OCI-LY3 (cell line): ENCODE measurements at regions not wholly inside any gene's neighbourhood (a gene's known extent, or its start where the extent isn't known, plus 50 kb on each side); places are given as distances from the start of the nearest gene placed in this dataset.

Experiments used
- H2AFZ ChIP-seq: fragments of 200-600, 300-600 bp; shearing (Covaris generic); 2 replicates; pipeline ENCODE4 v1.6.0; 2014; ENCODE audit warnings: antibody characterized with exemption, low read depth, low read length
- H3K27ac ChIP-seq: fragments of 200-600, 300-600 bp; sonication (generic); 2 replicates; pipeline ENCODE4 v1.5.1; 2014; ENCODE audit warnings: mild to moderate bottlenecking, low read length, moderate library complexity, mixed read lengths
- H3K27me3 ChIP-seq: fragments of 200-600, 300-600 bp; sonication (generic); 2 replicates; pipeline ENCODE4 v1.6.1; 2014; ENCODE audit warnings: low read depth, low read length, mixed read lengths
- H3K36me3 ChIP-seq: fragments of 200-600, 300-600 bp; sonication (generic); replicated peaks from 2 replicates; pipeline ENCODE3; 2014; ENCODE audit warnings: low read depth, low read length, mixed read lengths
- H3K4me1 ChIP-seq: fragments of 300-600, 200-600 bp; sonication (generic); 2 replicates; pipeline ENCODE4 v1.6.1; 2014; ENCODE audit warnings: low read length, mixed read lengths
- H3K4me2 ChIP-seq: fragments of 200-600, 300-600 bp; sonication (generic); 2 replicates; pipeline ENCODE4 v1.6.1; 2014; ENCODE audit warnings: low read length, mixed read lengths
- H3K4me3 ChIP-seq: fragments of 300-600, 200-600 bp; sonication (generic); 2 replicates; pipeline ENCODE4 v1.5.1; 2014; ENCODE audit warnings: antibody characterized with exemption, mild to moderate bottlenecking, low read length, moderate library complexity
- H3K79me2 ChIP-seq: fragments of 300-600, 200-600 bp; shearing (Covaris generic); 2 replicates; pipeline ENCODE4 v1.6.1; 2014; ENCODE audit warnings: mild to moderate bottlenecking, low read length, mixed read lengths
- H3K9ac ChIP-seq: fragments of 300-600, 200-600 bp; shearing (Covaris generic); 2 replicates; pipeline ENCODE4 v1.6.0; 2014; ENCODE audit warnings: mild to moderate bottlenecking, low read length, moderate library complexity
- H3K9me3 ChIP-seq: fragments of 200-600, 300-600 bp; shearing (Covaris generic); 2 replicates; pipeline ENCODE4 v1.6.1; 2014; ENCODE audit warnings: low read length, mixed read lengths; ENCODE audit not compliant: insufficient read depth
- H4K20me1 ChIP-seq: fragments of 200-600, 300-600 bp; sonication (generic); 2 replicates; pipeline ENCODE4 v1.6.1; 2016; ENCODE audit warnings: low read length, mixed read lengths; ENCODE audit not compliant: insufficient read depth
- EZH2phosphoT487 ChIP-seq: fragments of 200-600 bp; shearing (Covaris generic); IDR thresholded peaks from 2 replicates; pipeline ENCODE4 v1.6.1; 2018; ENCODE audit warnings: antibody characterized with exemption, mixed run types, low read depth
- TF ChIP-seq, protein P1 (sequence below): fragments of 200-600, 300-600 bp; sonication (generic); IDR thresholded peaks from 2 replicates; pipeline ENCODE4 v1.5.1; 2014; ENCODE audit warnings: antibody characterized with exemption, low read length, low read depth

DNA sequence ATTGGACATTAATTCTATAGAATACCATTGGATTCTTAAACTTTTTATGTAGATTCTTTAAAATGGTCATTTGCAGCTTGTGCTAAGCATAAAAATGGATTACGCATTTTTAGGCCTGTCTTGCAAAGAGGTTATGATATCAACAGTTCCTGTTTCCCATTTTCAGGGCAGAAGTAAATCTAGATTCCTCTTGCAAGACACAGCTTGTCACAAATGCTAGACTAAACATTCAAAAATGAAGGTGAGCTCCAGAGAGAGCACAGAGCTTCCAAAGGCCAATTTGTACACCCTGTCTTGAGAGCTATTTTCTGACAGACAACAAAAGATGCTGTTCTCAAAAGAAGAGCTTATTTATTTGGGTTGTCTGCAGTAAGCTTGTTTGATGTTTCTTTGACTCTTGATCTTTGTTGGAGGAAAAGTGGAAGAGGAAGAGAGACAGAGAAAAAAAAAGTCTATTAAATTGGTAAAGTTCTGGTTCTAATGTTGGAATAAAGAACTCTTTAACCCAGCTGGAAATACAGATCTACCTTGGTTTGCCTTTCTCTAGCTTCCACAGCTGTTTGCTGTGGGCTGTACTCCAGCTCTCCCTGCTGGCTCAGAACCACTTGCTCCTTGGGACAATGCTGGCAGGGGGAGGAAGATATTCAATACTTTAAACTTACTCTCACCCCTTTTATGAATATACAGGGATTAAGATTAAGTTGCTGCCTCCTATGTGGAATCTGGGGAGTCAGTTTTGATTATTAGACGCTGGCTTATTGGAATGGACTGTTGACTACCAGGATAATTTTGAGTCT lies 651.8 kb downstream of the CDH11 start:
- no peak overlapping the region for H2AFZ ChIP-seq
- no peaks in the 10 kb centered on the region for H3K9me3 ChIP-seq
- no peaks in the 10 kb centered on the region for H3K4me1 ChIP-seq
- TF ChIP-seq EZH2phosphoT487, result no peak
- TF ChIP-seq, protein P1, sequence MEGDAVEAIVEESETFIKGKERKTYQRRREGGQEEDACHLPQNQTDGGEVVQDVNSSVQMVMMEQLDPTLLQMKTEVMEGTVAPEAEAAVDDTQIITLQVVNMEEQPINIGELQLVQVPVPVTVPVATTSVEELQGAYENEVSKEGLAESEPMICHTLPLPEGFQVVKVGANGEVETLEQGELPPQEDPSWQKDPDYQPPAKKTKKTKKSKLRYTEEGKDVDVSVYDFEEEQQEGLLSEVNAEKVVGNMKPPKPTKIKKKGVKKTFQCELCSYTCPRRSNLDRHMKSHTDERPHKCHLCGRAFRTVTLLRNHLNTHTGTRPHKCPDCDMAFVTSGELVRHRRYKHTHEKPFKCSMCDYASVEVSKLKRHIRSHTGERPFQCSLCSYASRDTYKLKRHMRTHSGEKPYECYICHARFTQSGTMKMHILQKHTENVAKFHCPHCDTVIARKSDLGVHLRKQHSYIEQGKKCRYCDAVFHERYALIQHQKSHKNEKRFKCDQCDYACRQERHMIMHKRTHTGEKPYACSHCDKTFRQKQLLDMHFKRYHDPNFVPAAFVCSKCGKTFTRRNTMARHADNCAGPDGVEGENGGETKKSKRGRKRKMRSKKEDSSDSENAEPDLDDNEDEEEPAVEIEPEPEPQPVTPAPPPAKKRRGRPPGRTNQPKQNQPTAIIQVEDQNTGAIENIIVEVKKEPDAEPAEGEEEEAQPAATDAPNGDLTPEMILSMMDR, result no peak
- no peak overlapping the region for H3K27ac ChIP-seq
- no peaks in the 10 kb centered on the region for H3K36me3 ChIP-seq
- no peaks in the 10 kb centered on the region for H3K79me2 ChIP-seq
- H3K4me2 ChIP-seq, result no peak overlapping the region
- no peak overlapping the region for H3K4me3 ChIP-seq
- no peaks in the 10 kb centered on the region for H3K27me3 ChIP-seq
- H3K9ac ChIP-seq, result no peak overlapping the region
- no peaks in the 10 kb centered on the region for H4K20me1 ChIP-seq

DNA sequence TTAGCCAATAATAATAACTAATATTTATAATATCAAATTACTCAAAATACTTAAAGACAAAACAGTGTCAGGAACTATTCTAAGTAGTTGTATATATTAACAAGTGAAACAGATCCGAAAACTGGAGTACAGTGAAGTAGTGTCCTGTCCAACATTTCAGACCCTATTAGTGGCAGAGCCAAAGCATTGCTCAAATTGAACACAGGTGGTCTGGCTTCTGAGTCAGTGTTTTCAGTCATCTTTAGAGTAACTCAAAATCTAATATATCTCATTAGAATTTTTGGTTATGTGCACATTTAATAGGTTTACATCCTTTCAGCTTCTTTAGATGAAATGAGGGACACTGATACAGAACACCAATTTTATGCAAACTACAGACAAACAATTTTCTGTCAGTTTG lies 652.5 kb downstream of the CDH11 start:
- H4K20me1 ChIP-seq, result no peaks in the 10 kb centered on the region
- no peaks in the 10 kb centered on the region for H3K79me2 ChIP-seq
- H3K4me2 ChIP-seq, result no peak overlapping the region
- no peaks in the 10 kb centered on the region for H3K27me3 ChIP-seq
- H3K4me3 ChIP-seq, result no peak overlapping the region
- no peak overlapping the region for H3K9ac ChIP-seq
- TF ChIP-seq EZH2phosphoT487, result no peak
- TF ChIP-seq, protein P1, result no peak
- no peak overlapping the region for H3K27ac ChIP-seq
- H2AFZ ChIP-seq, result no peak overlapping the region
- no peaks in the 10 kb centered on the region for H3K4me1 ChIP-seq
- no peaks in the 10 kb centered on the region for H3K9me3 ChIP-seq
- no peaks in the 10 kb centered on the region for H3K36me3 ChIP-seq

DNA sequence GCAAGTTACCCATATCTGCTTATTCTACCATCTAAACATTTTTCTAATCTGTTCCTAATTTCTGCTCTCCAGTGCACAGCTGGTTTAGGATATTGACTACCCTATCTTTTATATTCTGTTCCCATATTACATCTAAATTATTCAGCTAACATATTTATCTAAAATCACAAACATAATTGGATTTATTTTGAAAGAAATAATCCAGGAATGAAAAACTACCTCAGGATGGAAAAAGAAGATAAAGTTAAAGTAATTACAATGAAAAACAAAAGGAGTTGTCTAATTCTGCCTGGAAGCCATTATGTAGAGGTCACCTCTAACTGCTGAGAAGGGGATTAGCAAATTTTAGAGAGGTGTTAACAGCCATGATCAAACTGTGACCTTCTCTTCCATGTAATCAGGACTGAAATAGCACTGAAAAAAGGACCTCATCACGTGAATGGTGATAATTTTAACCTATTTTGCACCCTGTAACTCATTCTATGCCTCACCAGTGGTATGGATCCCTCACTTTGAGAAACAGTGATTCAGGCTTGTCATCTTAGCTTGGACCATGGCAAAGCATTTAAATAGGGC lies 653.3 kb downstream of the CDH11 start:
- H3K27me3 ChIP-seq, result no peaks in the 10 kb centered on the region
- no peak overlapping the region for H2AFZ ChIP-seq
- no peak overlapping the region for H3K4me2 ChIP-seq
- no peak overlapping the region for H3K27ac ChIP-seq
- H3K9ac ChIP-seq, result no peak overlapping the region
- H4K20me1 ChIP-seq, result no peaks in the 10 kb centered on the region
- no peak for TF ChIP-seq EZH2phosphoT487
- no peaks in the 10 kb centered on the region for H3K79me2 ChIP-seq
- no peaks in the 10 kb centered on the region for H3K4me1 ChIP-seq
- no peaks in the 10 kb centered on the region for H3K9me3 ChIP-seq
- H3K36me3 ChIP-seq, result no peaks in the 10 kb centered on the region
- H3K4me3 ChIP-seq, result no peak overlapping the region

GRCh38 chr16:64459821-64460220 lies 662.0 kb downstream of the CDH11 start:
- H2AFZ ChIP-seq, result no peak overlapping the region
- no peak for TF ChIP-seq EZH2phosphoT487
- TF ChIP-seq, protein P1, result no peak
- H3K4me1 ChIP-seq, result no peaks in the 10 kb centered on the region
- H3K4me3 ChIP-seq, result no peak overlapping the region
- no peak overlapping the region for H3K27ac ChIP-seq
- H4K20me1 ChIP-seq, result no peaks in the 10 kb centered on the region
- H3K27me3 ChIP-seq, result no peaks in the 10 kb centered on the region
- no peak overlapping the region for H3K4me2 ChIP-seq
- no peak overlapping the region for H3K9ac ChIP-seq
- no peaks in the 10 kb centered on the region for H3K9me3 ChIP-seq
- H3K36me3 ChIP-seq, result no peaks in the 10 kb centered on the region
- no peaks in the 10 kb centered on the region for H3K79me2 ChIP-seq
